Caco-2 (cell line): ENCODE measurements at regions not wholly inside any gene's neighbourhood (a gene's known extent, or its start where the extent isn't known, plus 50 kb on each side); places are given as distances from the start of the nearest gene placed in this dataset.
A peak's percentile ranks its signal among the peaks of the same experiment; 100 is the strongest.

Experiments
- BruUV-seq: library from RNA; stranded (reverse); fragments of 400-500 nt; replicated peaks from 2 replicates; lab custom pipeline; 2021; lab: Mats Ljungman, UMichigan
- CTCF ChIA-PET: fragments of 300-600 bp; sonication (Branson Sonifier 250); formaldehyde crosslinking; loops from one replicate; lab custom pipeline; 2022; ENCODE audit warnings: antibody characterized with exemption; lab: Charles Lee
- POLR2A ChIA-PET: fragments of 300-600 bp; sonication (Branson Sonifier 250); formaldehyde crosslinking; loops from one replicate; lab custom pipeline; 2022; ENCODE audit warnings: antibody characterized with exemption; lab: Charles Lee
- DNase-seq, 2 experiments: peaks; one replicate each; pipeline versions ENCODE4 v3.0.0 to v3.0.0-alpha.2; 2020 to 2022
- H3K27me3 ChIP-seq: replicated peaks from 2 replicates; pipeline ENCODE4 v1.6.0; 2011; ENCODE audit warnings: low read length; ENCODE audit not compliant: control insufficient read depth, insufficient read depth
- H3K36me3 ChIP-seq: 2 replicates; pipeline ENCODE4 v1.5.1; 2011; ENCODE audit warnings: low read length; ENCODE audit not compliant: control insufficient read depth, insufficient read depth
- H3K4me1 ChIP-seq: fragments of 250-450 bp; sonication (Bioruptor Pico); 2 replicates; pipeline ENCODE4 v1.5.1; 2020; ENCODE audit warnings: mild to moderate bottlenecking
- H3K4me3 ChIP-seq: 2 replicates; pipeline ENCODE4 v1.5.1; 2011; ENCODE audit warnings: low read depth, mild to moderate bottlenecking, control low read depth, low read length
- H3K9me3 ChIP-seq: fragments of 250-450 bp; sonication (Bioruptor Pico); 2 replicates; pipeline ENCODE4 v1.5.1; 2020; ENCODE audit warnings: mild to moderate bottlenecking, moderate library complexity
- H3K27ac Mint-ChIP-seq: one replicate; pipeline ENCODE4 v1.8.0; 2022; ENCODE audit warnings: mixed read lengths; ENCODE audit not compliant: unreplicated experiment
- H3K27me3 Mint-ChIP-seq: one replicate; pipeline ENCODE4 v1.8.0; 2022; ENCODE audit warnings: mixed read lengths; ENCODE audit not compliant: insufficient read depth, unreplicated experiment
- H3K36me3 Mint-ChIP-seq: one replicate; pipeline ENCODE4 v1.8.0; 2022; ENCODE audit warnings: mild to moderate bottlenecking, mixed read lengths; ENCODE audit not compliant: insufficient read depth, unreplicated experiment
- H3K4me1 Mint-ChIP-seq: one replicate; pipeline ENCODE4 v1.8.0; 2022; ENCODE audit warnings: low read depth, mixed read lengths; ENCODE audit not compliant: unreplicated experiment
- H3K4me3 Mint-ChIP-seq: one replicate; pipeline ENCODE4 v1.8.0; 2022; ENCODE audit warnings: mild to moderate bottlenecking, moderate library complexity, mixed read lengths; ENCODE audit not compliant: unreplicated experiment
- H3K9me3 Mint-ChIP-seq: one replicate; pipeline ENCODE4 v1.8.0; 2022; ENCODE audit warnings: mixed read lengths; ENCODE audit not compliant: unreplicated experiment
- CTCF ChIP-seq, 2 experiments: fragments of 200-600 bp in 1 of 2; IDR thresholded peaks; 1 replicate in 1 of 2; 2 replicates in 1 of 2; pipeline versions ENCODE4 v1.5.1 to v1.8.0; 2011 to 2022; ENCODE audit warnings: antibody characterized with exemption in 1 of 2, control low read depth in 1 of 2, inconsistent platforms in 1 of 2, low read depth in 1 of 2, low read length in 1 of 2, mild to moderate bottlenecking in 1 of 2, moderate library complexity in 1 of 2; ENCODE audit not compliant: insufficient read depth in 1 of 2, severe bottlenecking in 1 of 2, unreplicated experiment in 1 of 2
- intact Hi-C: fragments of 100-400 bp; cut with micrococcal nuclease; formaldehyde crosslinking; loops from one replicate; pipeline ENCODE4 v1.10.0; 2022; ENCODE audit not compliant: unreplicated experiment

DNA sequence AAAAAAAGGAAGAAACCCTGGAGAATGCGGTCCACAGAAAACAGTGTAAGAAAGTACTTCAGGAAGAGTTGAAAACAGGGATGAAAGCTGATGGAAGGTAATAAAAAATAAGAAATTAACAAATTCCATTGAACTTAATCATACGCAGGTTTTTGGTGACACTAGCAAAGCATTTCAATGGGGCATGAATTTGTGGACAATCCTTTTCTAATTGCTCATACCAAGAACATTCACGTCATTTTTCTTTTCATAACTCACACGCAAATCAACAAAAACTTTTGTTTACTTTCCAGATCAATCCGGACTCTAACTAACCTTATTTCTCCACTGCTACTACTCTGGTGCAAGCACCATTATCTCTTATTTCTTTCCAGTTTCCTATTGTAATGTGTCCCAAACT, 1195.0 kb downstream of the SLITRK5 start:
- no peaks in the 10 kb centered on the region for H3K9me3 ChIP-seq
- Mint-ChIP-seq H3K9me3 (no peaks in the 10 kb centered on the region), H3K4me1 (no peaks in the 10 kb centered on the region), H3K36me3 (no peaks in the 10 kb centered on the region), H3K4me3 (no peak overlapping the region), H3K27ac (no peak overlapping the region), H3K27me3 (no peaks in the 10 kb centered on the region)
- no peak for TF ChIP-seq CTCF (IDR thresholded peaks at IDR 0.05; ENCODE audit: insufficient read depth in 1 of 2, low read depth in 1 of 2, low read length in 1 of 2, severe bottlenecking in 1 of 2, unreplicated experiment in 1 of 2)
- ChIA-PET CTCF (no interaction called here), POLR2A (no interaction called here)
- no peak overlapping the region for H3K4me3 ChIP-seq
- no peaks in the 10 kb centered on the region for H3K27me3 ChIP-seq
- no peak for DNase-seq
- intact Hi-C loops, result no loop called here
- no peaks in the 10 kb centered on the region for H3K4me1 ChIP-seq
- BruUV-seq, result no TSS peak
- no peaks in the 10 kb centered on the region for H3K36me3 ChIP-seq

GRCh38 chr13:88883741-88884140, 1212.6 kb downstream of the SLITRK5 start:
- H3K36me3 ChIP-seq, result no peaks in the 10 kb centered on the region
- H3K4me1 ChIP-seq, result no peaks in the 10 kb centered on the region
- H3K4me3 Mint-ChIP-seq, result no peak overlapping the region
- intact Hi-C loops, result loop anchor here (10.0 kb wide), 1 partner anchor 811 kb away; no protein-coding TSS in a partner anchor
- no peaks in the 10 kb centered on the region for H3K4me1 Mint-ChIP-seq
- no peak for TF ChIP-seq CTCF (IDR thresholded peaks at IDR 0.05; ENCODE audit: insufficient read depth in 1 of 2, low read depth in 1 of 2, low read length in 1 of 2, severe bottlenecking in 1 of 2, unreplicated experiment in 1 of 2)
- no peaks in the 10 kb centered on the region for H3K36me3 Mint-ChIP-seq
- H3K9me3 Mint-ChIP-seq, result peaks cover 6% of the 10 kb centered on the region
- H3K9me3 ChIP-seq, result no peaks in the 10 kb centered on the region; the same call in 1 of the 2 replicates
- POLR2A ChIA-PET, result no interaction called here
- H3K27me3 ChIP-seq, result no peaks in the 10 kb centered on the region
- no peaks in the 10 kb centered on the region for H3K27me3 Mint-ChIP-seq
- no peak overlapping the region for H3K4me3 ChIP-seq
- no peak overlapping the region for H3K27ac Mint-ChIP-seq
- DNase-seq, result no peak
- CTCF ChIA-PET, result no interaction called here
- no TSS peak for BruUV-seq

DNA sequence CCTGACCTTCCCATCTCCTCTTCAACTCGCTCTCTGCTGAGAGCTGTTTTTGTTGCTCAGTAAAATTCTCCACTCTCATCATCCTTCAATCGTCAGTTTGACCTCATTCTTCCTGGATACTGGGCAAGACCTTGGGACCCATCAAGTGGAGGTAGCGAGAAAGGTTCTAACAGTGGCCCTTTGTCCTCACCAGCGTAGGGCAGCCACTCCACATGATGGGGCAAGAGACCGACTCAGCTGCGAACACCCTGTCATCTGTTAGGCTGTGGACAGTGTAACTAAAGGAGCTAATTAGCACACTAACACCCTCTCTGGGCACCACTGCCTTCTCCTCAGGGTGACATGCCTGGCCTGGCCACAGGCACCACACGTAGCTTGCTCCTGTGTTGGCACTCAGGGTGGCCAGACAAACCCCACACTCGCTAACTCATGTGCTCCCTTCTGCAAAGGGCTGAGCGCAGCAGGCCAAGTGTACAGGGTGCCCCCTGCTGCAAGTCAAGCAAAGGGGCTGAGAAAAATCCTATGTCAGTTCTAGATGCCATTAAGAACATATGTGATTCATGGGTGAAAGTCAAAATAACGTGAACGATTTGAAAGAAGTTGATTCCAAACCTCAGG, 1216.0 kb downstream of the SLITRK5 start:
- peak in 1 of 2 experiments; percentile 42 for TF ChIP-seq CTCF (IDR thresholded peaks at IDR 0.05; ENCODE audit: insufficient read depth in 1 of 2, low read depth in 1 of 2, low read length in 1 of 2, severe bottlenecking in 1 of 2, unreplicated experiment in 1 of 2)
- no peaks in the 10 kb centered on the region for H3K36me3 Mint-ChIP-seq
- no TSS peak for BruUV-seq
- Histone ChIP-seq H3K4me1 (no peaks in the 10 kb centered on the region), H3K36me3 (no peaks in the 10 kb centered on the region), H3K9me3 (no peaks in the 10 kb centered on the region), H3K27me3 (no peaks in the 10 kb centered on the region), H3K4me3 (no peak overlapping the region)
- H3K4me1 Mint-ChIP-seq, result no peaks in the 10 kb centered on the region
- H3K9me3 Mint-ChIP-seq, result no peaks in the 10 kb centered on the region
- H3K4me3 Mint-ChIP-seq, result no peak overlapping the region
- ChIA-PET CTCF (no interaction called here), POLR2A (no interaction called here)
- H3K27ac Mint-ChIP-seq, result no peak overlapping the region
- intact Hi-C loops, result loop anchor here (5.0 to 10.0 kb wide), 2 partner anchors 808 to 820 kb away; no protein-coding TSS in a partner anchor
- DNase-seq, result peak in 1 of 2 experiments; percentile 7
- H3K27me3 Mint-ChIP-seq, result no peaks in the 10 kb centered on the region
